ENCODE measurements at regions not wholly inside any gene's neighbourhood (a gene's known extent, or its start where the extent isn't known, plus 50 kb on each side); places are given as distances from the start of the nearest gene placed in this dataset.

DNA sequence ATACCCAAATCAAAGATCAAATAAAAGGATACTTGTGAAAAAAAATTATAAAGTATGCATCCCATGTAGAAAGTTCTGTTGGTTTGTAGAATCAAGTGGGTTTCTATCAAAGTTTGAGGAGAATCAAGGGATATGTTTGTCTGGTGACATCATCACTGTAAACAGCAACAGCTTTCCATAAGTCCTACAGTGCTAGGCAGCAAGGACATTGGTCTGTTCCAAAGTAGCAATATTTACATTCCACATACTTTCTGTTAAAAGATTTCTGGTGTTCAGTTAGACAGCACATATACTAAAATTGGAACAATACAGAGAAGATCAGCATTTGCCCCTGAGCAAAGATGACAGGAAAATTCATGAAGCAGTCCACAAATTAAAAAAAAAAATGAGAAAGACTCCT lies 683.9 kb downstream of the XPNPEP1 start:
- no peak overlapping the region for H3K4me3 ChIP-seq (ENCODE audit: extremely low read depth in 1 of 4, insufficient read depth in 2 of 4, low read depth in 3 of 4, low read length in 4 of 4)
- FAIRE-seq: no peak
- POLR2A ChIA-PET (ENCODE audit: partially characterized antibody): no interaction called here
- no peak for TF ChIP-seq SUZ12 (IDR thresholded peaks at IDR 0.05; ENCODE audit: low read length)
- no peak for TF ChIP-seq CHD2 (IDR thresholded peaks at IDR 0.05; ENCODE audit: low read length)
- TF ChIP-seq RFX5 (IDR thresholded peaks at IDR 0.05; ENCODE audit: borderline replicate concordance, low read depth, low read length): no peak
- TF ChIP-seq SP2 (IDR thresholded peaks at IDR 0.05; ENCODE audit: low read length): no peak

More for the DNA sequence above, 683.9 kb downstream of the XPNPEP1 start:
- H4K5ac ChIP-seq (ENCODE audit: insufficient read length, low read depth, low read length): no peak overlapping the region
- no peak overlapping the region for H4K8ac ChIP-seq (ENCODE audit: extremely low read depth, insufficient read depth, low read length)
- no peak overlapping the region for H3K18ac ChIP-seq (ENCODE audit: extremely low read depth, low read length)
- no peak overlapping the region for H3K27ac ChIP-seq (ENCODE audit: low read depth, low read length)
- no peaks in the 10 kb centered on the region for H3K9me3 ChIP-seq (ENCODE audit: insufficient read depth in 2 of 2, low read depth in 1 of 2, low read length in 1 of 2)
- no peak overlapping the region for H2AK5ac ChIP-seq (ENCODE audit: low read depth, low read length)
- H2BK20ac ChIP-seq (ENCODE audit: low read length): no peak overlapping the region
- H2BK12ac ChIP-seq (ENCODE audit: low read depth, low read length): no peak overlapping the region
- no peak overlapping the region for H3K23ac ChIP-seq (ENCODE audit: insufficient read length)
- H4K91ac ChIP-seq (replicated peaks; ENCODE audit: insufficient read length, low read length): no peak overlapping the region
- no peaks in the 10 kb centered on the region for H3K4me1 ChIP-seq (replicated peaks in 1 of 4; ENCODE audit: control insufficient read depth in 3 of 4, insufficient read depth in 4 of 4, low read length in 3 of 4)
- H3K4me2 ChIP-seq (ENCODE audit: insufficient read depth in 1 of 2, low read depth in 2 of 2, low read length in 2 of 2): no peak overlapping the region
- H3K79me1 ChIP-seq (ENCODE audit: low read depth, low read length): no peaks in the 10 kb centered on the region
- H3K23me2 ChIP-seq (ENCODE audit: low read depth, low read length): no peaks in the 10 kb centered on the region
- no peak overlapping the region for H3K4ac ChIP-seq (replicated peaks; ENCODE audit: insufficient read length, low read depth, low read length)
- no peak overlapping the region for H2AFZ ChIP-seq (ENCODE audit: low read length)
- H3K36me3 ChIP-seq (ENCODE audit: control insufficient read depth in 2 of 4, insufficient read depth in 4 of 4, low read length in 3 of 4): no peaks in the 10 kb centered on the region
- no peaks in the 10 kb centered on the region for H3K79me2 ChIP-seq (ENCODE audit: control insufficient read depth in 1 of 2, insufficient read depth in 2 of 2, low read length in 2 of 2)
- no peak overlapping the region for H2BK5ac ChIP-seq (ENCODE audit: low read depth, low read length)
- H3K56ac ChIP-seq (replicated peaks; ENCODE audit: insufficient read length, low read depth, low read length): no peak overlapping the region
- no peak for DNase-seq (ENCODE audit: low read depth in 1 of 2, low spot score in 2 of 2)
- H3K27me3 ChIP-seq (replicated peaks in 1 of 4; ENCODE audit: control insufficient read depth in 3 of 4, extremely low read depth in 1 of 4, insufficient read depth in 3 of 4, low read length in 3 of 4): no peaks in the 10 kb centered on the region
- no peak overlapping the region for H2BK15ac ChIP-seq (ENCODE audit: low read length)
- no peak overlapping the region for H3K14ac ChIP-seq (ENCODE audit: insufficient read length)
- H2BK120ac ChIP-seq (replicated peaks; ENCODE audit: low read depth, low read length): no peak overlapping the region
- no peak overlapping the region for H3K9ac ChIP-seq (replicated peaks in 1 of 4; ENCODE audit: extremely low read depth in 1 of 4, low read depth in 3 of 4, low read length in 3 of 4)
- CTCF ChIA-PET (ENCODE audit: partially characterized antibody): interaction anchor here (1.2 to 1.3 kb wide), 2 partner anchors 534 to 542 kb away, joined by 3 to 4 read pairs; no protein-coding TSS in a partner anchor
- no peaks in the 10 kb centered on the region for H4K20me1 ChIP-seq (replicated peaks in 1 of 2; ENCODE audit: control insufficient read depth in 1 of 2, insufficient read depth in 2 of 2, low read length in 2 of 2)
